ENCODE measurements at regions not wholly inside any gene's neighbourhood (a gene's known extent, or its start where the extent isn't known, plus 50 kb on each side); places are given as distances from the start of the nearest gene placed in this dataset.

DNA sequence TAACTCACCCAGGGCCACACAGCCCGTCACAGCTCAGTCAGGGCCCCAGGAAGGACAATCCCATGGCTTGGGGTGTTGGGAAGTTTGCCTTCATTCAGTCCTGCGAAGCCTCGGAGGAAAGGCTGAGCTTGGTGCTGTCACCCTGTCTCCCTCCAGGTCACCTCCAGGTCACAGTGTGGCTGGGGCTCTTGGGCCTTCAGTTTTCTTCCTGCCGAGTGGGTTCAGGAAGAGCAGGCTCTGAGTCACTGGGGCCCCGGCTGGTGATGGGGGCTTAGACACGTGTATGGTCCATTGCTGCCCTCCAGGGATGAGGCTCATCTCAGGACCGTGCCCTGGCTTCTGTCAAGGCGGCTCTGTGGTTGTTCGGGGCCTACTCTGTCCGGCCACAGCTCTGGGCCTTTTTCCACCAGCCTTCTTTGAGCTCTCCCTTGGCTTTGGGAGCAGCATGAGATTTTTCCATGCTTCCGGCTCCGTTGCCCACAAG, 118.6 kb downstream of the INHBB start (continued):
- TF ChIP-seq, protein P1, sequence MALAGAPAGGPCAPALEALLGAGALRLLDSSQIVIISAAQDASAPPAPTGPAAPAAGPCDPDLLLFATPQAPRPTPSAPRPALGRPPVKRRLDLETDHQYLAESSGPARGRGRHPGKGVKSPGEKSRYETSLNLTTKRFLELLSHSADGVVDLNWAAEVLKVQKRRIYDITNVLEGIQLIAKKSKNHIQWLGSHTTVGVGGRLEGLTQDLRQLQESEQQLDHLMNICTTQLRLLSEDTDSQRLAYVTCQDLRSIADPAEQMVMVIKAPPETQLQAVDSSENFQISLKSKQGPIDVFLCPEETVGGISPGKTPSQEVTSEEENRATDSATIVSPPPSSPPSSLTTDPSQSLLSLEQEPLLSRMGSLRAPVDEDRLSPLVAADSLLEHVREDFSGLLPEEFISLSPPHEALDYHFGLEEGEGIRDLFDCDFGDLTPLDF (CRISPR knock-in tag; IDR thresholded peaks at IDR 0.05) = no peak
- TF ChIP-seq GATAD2A (CRISPR knock-in tag; IDR thresholded peaks at IDR 0.05) (no peak), ZNF496 (CRISPR knock-in tag; IDR thresholded peaks at IDR 0.05; ENCODE audit: insufficient replicate concordance) (no peak), ZNF563 (CRISPR knock-in tag; IDR thresholded peaks at IDR 0.05) (peak; percentile 7; the same call in 1 of the 2 replicates), ZMYM4 (CRISPR knock-in tag; IDR thresholded peaks at IDR 0.05) (no peak), MTF1 (CRISPR knock-in tag; IDR thresholded peaks at IDR 0.05) (no peak), DNMT3B (CRISPR knock-in tag; conservative IDR thresholded peaks at IDR 0.05) (no peak), ZNF468 (CRISPR knock-in tag; IDR thresholded peaks at IDR 0.05) (no peak), BCL6 (CRISPR knock-in tag; IDR thresholded peaks at IDR 0.05) (no peak), NFE2L2 (IDR thresholded peaks at IDR 0.05; ENCODE audit: low read length) (no peak), ZBTB3 (CRISPR knock-in tag; IDR thresholded peaks at IDR 0.05; ENCODE audit: borderline replicate concordance, low read depth) (no peak)
- TF ChIP-seq, protein P2, sequence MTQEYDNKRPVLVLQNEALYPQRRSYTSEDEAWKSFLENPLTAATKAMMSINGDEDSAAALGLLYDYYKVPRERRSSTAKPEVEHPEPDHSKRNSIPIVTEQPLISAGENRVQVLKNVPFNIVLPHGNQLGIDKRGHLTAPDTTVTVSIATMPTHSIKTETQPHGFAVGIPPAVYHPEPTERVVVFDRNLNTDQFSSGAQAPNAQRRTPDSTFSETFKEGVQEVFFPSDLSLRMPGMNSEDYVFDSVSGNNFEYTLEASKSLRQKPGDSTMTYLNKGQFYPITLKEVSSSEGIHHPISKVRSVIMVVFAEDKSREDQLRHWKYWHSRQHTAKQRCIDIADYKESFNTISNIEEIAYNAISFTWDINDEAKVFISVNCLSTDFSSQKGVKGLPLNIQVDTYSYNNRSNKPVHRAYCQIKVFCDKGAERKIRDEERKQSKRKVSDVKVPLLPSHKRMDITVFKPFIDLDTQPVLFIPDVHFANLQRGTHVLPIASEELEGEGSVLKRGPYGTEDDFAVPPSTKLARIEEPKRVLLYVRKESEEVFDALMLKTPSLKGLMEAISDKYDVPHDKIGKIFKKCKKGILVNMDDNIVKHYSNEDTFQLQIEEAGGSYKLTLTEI (CRISPR knock-in tag; conservative IDR thresholded peaks at IDR 0.05) = no peak
- TF ChIP-seq, protein P3, sequence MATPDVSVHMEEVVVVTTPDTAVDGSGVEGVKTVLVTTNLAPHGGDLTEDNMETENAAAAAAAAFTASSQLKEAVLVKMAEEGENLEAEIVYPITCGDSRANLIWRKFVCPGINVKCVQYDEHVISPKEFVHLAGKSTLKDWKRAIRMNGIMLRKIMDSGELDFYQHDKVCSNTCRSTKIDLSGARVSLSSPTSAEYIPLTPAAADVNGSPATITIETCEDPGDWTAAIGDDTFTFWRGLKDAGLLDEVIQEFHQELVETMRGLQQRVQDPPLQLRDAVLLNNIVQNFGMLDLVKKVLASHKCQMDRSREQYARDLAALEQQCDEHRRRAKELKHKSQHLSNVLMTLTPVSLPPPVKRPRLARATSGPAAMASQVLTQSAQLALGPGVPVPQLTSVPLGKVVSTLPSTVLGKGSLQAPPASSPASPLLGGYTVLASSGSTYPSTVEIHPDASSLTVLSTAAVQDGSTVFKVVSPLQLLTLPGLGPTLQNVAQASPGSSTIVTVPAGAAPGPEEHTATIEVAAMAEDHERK (CRISPR knock-in tag; IDR thresholded peaks at IDR 0.05; ENCODE audit: low read depth) = no peak
- TF ChIP-seq, protein P4, sequence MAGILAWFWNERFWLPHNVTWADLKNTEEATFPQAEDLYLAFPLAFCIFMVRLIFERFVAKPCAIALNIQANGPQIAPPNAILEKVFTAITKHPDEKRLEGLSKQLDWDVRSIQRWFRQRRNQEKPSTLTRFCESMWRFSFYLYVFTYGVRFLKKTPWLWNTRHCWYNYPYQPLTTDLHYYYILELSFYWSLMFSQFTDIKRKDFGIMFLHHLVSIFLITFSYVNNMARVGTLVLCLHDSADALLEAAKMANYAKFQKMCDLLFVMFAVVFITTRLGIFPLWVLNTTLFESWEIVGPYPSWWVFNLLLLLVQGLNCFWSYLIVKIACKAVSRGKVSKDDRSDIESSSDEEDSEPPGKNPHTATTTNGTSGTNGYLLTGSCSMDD (CRISPR knock-in tag; IDR thresholded peaks at IDR 0.05) = no peak
- TF ChIP-seq, protein P5, sequence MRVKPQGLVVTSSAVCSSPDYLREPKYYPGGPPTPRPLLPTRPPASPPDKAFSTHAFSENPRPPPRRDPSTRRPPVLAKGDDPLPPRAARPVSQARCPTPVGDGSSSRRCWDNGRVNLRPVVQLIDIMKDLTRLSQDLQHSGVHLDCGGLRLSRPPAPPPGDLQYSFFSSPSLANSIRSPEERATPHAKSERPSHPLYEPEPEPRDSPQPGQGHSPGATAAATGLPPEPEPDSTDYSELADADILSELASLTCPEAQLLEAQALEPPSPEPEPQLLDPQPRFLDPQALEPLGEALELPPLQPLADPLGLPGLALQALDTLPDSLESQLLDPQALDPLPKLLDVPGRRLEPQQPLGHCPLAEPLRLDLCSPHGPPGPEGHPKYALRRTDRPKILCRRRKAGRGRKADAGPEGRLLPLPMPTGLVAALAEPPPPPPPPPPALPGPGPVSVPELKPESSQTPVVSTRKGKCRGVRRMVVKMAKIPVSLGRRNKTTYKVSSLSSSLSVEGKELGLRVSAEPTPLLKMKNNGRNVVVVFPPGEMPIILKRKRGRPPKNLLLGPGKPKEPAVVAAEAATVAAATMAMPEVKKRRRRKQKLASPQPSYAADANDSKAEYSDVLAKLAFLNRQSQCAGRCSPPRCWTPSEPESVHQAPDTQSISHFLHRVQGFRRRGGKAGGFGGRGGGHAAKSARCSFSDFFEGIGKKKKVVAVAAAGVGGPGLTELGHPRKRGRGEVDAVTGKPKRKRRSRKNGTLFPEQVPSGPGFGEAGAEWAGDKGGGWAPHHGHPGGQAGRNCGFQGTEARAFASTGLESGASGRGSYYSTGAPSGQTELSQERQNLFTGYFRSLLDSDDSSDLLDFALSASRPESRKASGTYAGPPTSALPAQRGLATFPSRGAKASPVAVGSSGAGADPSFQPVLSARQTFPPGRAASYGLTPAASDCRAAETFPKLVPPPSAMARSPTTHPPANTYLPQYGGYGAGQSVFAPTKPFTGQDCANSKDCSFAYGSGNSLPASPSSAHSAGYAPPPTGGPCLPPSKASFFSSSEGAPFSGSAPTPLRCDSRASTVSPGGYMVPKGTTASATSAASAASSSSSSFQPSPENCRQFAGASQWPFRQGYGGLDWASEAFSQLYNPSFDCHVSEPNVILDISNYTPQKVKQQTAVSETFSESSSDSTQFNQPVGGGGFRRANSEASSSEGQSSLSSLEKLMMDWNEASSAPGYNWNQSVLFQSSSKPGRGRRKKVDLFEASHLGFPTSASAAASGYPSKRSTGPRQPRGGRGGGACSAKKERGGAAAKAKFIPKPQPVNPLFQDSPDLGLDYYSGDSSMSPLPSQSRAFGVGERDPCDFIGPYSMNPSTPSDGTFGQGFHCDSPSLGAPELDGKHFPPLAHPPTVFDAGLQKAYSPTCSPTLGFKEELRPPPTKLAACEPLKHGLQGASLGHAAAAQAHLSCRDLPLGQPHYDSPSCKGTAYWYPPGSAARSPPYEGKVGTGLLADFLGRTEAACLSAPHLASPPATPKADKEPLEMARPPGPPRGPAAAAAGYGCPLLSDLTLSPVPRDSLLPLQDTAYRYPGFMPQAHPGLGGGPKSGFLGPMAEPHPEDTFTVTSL (CRISPR knock-in tag; IDR thresholded peaks at IDR 0.05; ENCODE audit: borderline replicate concordance) = no peak
- TF ChIP-seq, protein P6, sequence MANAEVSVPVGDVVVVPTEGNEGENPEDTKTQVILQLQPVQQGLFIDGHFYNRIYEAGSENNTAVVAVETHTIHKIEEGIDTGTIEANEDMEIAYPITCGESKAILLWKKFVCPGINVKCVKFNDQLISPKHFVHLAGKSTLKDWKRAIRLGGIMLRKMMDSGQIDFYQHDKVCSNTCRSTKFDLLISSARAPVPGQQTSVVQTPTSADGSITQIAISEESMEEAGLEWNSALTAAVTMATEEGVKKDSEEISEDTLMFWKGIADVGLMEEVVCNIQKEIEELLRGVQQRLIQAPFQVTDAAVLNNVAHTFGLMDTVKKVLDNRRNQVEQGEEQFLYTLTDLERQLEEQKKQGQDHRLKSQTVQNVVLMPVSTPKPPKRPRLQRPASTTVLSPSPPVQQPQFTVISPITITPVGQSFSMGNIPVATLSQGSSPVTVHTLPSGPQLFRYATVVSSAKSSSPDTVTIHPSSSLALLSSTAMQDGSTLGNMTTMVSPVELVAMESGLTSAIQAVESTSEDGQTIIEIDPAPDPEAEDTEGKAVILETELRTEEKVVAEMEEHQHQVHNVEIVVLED (CRISPR knock-in tag; IDR thresholded peaks at IDR 0.05; ENCODE audit: borderline replicate concordance) = no peak
- TF ChIP-seq, protein P7, sequence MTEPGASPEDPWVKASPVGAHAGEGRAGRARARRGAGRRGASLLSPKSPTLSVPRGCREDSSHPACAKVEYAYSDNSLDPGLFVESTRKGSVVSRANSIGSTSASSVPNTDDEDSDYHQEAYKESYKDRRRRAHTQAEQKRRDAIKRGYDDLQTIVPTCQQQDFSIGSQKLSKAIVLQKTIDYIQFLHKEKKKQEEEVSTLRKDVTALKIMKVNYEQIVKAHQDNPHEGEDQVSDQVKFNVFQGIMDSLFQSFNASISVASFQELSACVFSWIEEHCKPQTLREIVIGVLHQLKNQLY (CRISPR knock-in tag; IDR thresholded peaks at IDR 0.05) = no peak
